ENCODE measurements at regions not wholly inside any gene's neighbourhood (a gene's known extent, or its start where the extent isn't known, plus 50 kb on each side); places are given as distances from the start of the nearest gene placed in this dataset.

DNA sequence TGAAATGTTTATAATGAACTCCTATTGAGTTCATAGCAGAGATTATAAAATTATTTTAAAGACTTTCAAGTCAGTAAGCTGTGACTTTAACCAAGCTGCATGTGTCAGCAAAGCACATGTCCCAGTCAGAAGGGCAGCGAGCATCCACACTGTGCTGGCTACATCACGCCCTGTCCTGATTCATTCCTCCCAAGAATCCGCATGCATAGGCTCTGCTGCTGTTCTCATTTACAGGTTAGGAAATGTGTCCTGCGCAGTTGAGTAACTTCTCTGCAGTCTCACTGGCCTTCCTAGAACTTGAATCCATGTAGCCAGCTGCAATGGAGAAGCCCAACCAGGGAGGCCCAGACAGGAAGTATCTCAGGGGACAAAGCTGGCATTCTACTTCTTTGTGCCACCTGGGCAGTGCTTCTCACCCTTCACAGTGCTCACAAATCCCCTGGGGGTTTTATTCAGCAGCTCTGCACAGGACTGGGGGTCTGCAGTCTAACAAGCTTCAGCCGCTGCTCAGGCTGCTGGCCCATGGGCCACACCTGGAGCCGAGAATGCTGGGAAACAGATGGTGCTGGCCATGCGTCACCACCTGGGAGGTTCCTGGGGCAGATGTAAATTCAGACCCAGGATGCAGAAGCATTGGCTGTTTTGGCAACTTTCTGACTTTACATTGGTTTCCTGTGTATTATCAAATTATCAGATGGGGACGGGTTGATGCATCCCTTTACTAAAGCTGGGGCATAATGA lies 192.8 kb upstream of the GDF10 start:
- no peak for DNase-seq

DNA sequence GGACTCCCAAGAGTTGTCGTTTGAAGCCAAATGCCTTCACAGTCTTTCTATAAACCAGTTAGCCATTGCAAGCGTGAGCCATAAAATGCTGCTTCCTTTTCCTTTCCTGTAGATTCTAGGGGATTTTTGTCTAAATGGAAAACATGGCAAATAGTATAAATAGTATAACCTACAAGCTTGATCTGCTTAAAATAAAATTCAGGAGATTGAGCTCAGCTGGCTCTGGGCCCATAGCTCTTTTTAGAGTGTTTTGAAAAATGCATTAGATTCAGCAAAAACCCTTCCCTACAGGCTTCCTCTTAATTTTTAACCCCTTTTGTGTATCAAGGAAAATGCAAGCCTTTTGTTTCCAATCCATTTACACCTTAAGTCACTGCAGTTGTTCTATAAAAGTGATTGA lies 190.1 kb upstream of the GDF10 start:
- no peak for DNase-seq

DNA sequence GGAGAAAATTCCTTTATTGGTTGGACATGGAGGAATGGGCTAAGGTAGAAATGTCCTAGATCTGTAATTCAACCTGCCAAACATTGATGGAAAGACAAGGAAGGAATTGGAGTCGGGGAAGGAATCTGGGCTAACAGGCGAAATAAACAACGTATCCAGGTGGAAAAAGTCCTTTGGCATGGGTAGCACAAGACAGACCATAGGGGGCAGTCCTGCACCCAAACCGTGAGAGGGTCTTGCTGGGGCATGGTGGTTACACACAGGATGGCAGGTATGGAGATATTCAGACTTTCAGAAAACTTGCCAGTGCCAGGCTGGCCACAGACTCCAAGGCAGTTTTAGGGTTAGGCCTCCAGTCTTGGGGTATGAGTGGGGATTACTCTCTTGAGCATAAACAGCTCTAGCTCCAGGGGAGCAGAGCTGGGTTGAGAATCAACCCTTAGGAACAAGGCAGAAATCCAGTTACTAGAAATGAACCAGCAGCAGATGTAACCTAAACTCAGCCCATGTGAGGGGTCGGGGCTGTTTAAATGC lies 188.6 kb upstream of the GDF10 start:
- no peak for DNase-seq

DNA sequence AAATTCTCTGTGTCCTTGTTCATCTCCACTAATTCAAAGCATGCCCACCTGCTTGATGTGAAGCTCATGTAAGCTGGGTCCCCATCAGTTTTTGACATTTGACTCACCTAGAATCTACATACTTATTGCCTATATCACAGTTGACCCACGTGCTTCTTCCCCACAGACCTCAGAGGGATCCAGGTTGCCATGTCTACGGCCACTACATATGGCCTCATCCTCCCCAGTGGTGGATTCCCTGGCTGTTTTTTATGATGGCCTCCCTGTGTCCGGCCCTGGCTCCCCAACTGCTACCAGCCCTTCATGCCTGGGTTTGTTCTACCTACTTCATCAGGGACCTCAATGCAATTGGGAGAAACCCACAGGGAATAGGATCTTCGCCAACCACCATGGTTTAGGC lies 187.4 kb upstream of the GDF10 start:
- DNase-seq: no peak

DNA sequence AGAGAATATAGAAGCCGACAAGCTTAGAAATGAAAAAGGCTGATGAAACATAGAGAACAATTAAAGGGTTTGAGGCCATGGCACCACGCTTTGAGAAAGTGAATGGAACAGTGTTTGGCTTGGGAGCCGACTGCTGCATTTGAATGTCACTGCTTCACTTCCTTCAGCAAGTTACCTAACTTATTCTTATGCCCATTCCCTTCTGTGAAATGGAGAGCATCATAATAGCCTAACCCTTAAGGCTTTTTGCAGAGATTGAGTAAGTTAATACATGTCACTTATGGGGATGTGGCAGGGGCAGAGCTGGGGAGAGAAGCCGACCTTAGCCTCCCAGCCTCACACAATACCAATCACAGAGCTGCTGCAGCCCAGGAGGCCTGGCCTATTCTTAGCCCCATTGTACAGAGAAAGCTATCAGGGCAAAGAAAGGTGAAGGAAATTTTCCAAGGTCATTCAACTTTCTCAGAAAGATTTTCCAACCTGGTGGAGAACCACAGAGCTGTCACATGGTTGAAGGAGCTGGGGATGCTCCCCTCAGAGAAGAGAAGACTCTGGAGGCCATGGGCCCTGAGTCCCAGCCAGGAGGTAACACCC lies 186.0 kb upstream of the GDF10 start:
- DNase-seq: no peak

DNA sequence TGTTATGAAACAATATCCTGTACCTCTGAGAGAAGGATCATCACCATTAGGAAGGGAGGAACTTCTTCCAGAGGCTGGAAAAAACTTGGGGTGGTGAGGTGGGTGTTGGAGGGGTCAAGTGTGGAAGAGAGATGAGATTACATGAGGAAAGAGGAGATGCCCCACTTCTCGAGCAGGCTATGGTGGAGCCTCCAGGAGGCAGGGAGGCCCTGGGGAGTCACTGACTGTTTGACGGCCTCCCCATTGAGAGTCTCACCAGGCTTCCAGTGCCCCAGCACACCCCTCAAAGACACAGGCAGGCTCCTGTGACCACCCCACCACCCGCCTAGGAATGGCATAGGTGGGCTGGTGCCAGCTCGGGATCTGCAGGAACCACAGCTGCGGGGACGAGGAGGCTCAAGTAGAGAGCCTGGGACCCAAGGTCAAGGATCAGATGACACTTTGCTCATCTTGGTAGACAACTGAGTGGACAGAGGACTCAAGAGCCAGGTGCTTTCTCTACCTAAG lies 185.3 kb upstream of the GDF10 start:
- DNase-seq: no peak

DNA sequence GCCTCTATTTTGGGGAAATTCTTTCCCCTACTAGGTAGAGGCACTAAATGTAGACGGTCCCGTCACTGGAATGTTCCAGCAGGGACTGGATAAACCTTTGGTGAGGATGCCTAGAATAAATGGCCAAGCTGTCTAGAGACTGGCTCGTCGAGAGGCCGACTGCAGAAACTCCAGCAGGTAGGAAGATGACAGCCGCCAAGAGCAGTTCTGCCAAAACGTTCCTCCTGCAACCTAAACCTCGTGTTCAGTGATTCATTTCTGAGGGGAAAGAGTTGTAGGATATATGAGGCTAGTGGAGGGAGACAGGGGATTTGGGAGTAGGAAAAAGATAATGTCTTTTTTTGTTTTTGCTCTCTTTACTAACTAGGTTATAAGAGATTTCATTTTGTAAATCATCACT lies 184.7 kb upstream of the GDF10 start:
- no peak for DNase-seq

DNA sequence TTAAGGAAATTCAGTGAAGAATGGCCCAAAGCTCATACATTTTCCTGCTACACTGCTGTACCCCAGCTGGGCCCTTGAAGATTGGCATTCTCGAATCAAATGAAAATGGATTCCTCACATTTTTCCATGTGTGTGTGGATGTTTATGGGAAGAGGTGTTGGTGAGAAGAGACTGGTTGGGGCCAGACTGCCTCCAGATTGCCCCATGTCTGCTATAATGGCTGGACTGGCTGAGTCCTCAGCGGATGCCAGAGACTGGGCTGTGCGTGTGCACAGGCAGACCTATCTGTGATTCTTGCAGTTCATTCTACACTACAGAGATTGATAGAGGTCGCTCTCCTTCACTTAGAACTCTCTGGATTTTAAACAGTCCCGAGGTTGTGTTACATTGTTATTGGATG lies 183.6 kb upstream of the GDF10 start:
- no peak for DNase-seq

DNA sequence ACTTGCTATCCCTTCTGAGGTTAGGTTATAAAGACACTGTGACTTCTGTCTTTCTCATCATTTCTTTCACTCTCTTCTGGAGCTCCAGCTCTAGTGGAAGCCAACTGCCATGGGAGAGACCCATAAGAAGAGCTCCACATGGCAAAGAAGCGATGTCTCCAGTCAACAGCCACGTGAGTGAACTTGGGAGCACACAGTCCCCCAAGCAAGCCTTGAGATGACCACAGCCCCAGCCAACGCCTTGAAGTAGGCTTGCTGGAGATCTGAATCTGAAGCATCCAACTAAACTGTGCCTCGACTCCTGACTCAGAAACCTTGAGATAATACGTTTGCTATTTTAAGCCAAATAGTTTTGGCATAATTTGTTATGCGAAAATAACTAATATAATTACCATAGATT lies 181.7 kb upstream of the GDF10 start:
- DNase-seq: no peak

DNA sequence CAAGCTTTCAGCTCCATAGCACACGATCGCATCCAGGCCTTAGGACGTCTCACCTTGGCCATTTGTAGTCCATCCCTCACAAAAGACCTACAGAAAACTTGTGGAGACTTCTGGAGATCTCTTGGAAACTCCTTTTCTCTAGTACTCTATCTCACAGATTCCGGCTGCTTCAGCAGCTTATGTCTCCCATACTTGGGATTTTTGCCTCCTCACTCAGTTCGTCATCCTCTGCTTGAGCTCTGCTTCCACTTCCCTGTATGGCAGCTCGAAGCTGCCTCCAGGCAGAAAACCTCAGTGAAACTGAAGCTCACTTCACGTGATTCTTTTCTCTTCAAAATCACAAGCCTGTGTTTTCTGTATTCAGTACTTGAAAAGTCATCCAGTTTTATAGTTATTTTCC lies 178.7 kb upstream of the GDF10 start:
- no peak for DNase-seq

DNA sequence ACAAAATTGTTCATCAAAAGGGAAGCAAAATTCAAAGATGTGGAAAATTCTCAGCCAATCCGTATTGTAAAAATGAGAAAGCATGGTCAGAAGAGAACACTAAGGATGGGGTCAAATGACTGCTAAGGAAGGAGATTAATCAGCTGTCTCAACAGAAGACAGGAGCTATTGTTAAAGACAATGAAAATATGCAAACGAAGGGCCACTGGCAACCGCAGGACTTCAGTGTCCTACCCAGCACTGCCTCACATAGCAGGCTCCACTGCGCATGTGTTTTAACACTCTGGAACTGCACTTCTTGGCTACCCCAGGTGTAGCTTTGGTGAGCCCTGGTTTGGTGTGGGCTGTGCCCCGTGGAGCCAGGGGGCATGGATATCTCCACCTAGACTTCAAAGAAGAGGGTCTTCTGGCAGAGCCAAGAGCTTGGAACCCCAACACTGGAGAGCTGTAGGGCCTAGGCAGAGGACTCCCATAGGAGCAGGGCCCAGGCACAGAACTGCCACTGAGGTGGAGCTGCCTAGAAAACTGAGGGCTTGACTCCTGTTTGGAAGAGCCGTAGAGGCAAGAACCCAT lies 176.2 kb upstream of the GDF10 start:
- no peak for DNase-seq

DNA sequence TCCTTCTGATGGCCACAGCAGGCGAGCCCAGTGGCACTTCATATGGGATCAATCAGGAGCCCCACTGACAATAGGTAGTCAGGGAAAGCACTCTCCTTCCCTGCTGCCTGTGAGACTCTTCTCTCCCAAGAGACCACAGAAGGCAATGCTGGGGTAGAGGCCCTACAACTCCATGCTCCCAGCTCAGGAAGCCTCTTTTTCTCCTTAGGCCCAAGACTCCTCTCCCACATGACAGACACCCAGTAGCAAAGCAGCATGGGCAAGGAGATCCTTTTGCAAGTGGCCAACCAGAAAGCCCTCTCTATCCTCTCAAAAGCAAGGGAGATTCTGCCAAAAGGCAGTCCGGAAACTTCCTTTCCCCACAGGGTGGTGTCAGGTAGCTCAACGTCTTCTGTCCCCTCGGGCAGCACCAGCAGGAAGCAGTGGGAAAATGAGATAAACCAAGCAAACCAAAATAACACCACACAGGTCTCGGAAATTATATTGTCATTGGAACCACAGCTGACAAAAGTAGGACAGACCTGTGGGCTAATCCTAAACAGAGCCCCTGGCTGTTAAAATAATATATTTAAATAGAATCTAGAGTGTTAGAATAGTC lies 172.7 kb upstream of the GDF10 start:
- DNase-seq: no peak

DNA sequence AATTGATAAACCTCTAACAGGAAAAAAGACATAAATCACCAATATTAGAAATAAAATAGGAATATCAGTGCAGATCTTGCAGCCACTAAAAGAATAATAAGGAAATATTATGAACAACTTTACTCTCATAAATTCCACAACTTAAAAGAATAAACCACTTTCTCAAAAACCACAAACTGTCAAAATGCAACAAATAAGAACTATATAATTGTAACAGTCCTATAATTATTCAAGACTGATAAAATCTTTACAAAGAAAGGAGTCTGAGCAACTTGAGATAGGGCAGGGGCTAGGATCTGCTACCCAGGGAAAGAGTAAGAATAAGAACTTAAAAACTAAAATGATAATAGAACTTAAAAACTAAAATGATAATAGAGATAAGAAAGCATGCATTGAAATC lies 169.5 kb upstream of the GDF10 start:
- DNase-seq: no peak

DNA sequence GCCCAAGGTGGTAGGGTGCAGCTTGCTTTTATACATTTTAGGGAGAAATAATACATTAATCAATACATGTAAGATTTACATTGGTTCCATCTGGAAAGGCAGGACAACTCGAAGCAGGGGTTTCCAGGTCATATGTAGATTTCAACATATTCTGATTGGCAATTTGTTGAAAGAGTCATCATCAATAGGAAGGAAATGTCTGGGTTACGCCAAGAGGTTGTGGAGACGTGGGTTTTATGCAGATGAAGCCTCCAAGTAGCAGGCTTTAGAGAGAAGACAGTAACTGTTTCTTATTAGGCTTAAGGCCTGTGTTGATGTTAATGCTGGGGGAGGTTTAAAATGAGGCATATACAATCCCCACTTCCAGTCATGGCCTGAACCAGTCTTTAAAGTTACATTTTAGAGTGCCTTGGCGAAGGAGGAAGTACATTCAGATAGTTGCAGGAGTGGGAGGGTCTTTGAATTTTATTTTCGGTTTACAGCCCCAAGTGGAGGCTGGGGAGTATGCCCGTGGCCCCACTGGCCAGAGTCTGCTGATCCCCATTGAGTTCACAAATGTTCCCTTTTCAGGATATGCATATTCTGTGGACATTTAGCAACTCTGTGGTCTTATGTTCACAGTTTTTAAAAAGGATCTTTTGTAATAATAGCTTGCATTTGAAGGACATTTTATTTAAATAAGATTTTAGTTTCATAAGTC lies 166.0 kb upstream of the GDF10 start:
- DNase-seq: peak; percentile 76 to 85

DNA sequence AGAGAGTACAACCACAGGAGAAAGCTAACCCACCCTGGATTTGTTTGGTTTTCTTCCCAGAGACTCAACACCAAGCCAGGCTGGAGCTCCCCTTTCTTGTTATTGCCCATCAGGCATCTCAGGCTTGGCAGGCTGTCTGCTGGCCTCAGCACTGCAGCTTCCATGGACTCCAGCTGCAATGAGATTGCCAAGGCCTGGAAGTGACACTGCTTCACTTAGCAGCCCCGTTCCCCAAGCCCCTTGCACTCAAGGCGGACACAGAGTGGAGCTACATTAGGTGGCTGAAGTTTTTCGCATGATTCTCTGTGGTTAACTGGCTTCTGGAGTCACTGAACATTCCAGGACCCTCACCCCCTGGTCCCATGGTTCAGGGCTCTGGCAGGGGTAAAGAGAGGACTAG lies 163.1 kb upstream of the GDF10 start:
- DNase-seq: no peak

DNA sequence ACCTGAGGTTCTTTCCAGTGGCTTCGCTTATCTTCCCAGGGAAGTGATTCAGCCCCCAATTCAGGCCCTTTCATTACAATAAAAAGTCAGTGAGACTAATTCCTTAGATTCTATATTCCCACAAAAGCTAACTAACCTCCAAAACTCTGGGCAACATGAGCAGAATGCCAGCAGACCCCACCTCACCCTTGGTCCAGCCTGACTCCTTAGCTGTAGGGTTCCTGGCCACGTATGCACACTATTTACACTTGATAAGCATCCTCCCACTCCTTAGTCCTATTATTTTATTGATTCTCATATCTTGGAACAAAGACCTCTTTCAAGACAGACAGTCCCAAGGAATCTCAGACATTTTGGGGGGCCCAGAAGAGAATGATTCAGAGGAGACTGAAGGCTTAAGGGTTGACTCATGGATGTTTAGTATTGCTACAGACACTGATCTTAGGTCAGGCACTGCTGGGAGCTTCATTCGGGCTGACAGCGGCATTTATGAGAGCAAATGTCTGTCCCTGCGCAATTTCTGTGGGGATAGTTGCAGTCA lies 162.6 kb upstream of the GDF10 start:
- peak in 1 of 2 donors; percentile 5 for DNase-seq

DNA sequence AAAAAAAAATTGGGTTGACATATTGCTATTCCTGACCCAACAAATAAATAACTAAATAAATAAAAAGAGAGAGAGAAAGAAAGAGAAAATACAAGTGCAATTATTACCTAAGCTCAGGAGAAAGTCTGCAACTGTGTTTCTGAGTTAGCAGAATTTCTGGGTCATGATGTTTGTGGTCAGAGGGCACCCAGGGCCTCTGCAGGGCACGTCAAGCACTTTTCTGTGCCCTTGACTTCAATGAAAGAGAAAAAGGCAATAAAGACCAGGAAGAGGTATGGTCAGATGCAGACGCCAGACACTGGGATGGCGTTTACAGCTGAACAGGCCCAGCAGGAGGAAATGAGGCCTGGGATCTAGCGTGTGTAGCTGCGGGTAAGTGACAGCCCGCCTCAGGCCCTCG lies 160.9 kb upstream of the GDF10 start:
- no peak for DNase-seq

DNA sequence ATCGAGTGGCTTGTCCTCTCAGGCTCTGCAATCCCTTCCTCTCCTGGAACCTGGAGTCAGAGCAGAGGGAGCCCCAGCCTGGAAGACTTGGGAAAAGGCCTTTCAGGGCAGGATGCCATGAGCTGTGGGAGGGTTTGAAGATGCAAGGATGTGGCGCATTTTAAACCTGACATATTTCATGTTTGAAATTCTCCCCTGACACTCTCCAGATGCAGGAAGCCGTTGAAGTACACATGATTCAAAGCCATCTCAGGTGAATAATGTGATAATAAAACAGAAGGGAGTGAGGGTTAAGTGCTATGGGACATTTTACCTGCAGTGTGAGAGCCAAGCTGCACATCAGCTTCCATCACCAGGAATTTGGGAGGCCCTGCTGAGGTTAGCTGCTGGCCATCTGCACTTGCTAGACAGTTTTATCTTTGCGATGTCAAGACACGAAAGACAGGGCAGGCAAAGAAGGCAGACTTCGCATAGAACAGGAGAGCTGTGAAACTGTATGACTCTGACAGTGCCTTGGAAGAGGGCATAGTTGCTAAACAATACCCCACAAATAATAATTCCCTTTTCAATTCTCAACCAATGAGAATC lies 159.1 kb upstream of the GDF10 start:
- DNase-seq: no peak

DNA sequence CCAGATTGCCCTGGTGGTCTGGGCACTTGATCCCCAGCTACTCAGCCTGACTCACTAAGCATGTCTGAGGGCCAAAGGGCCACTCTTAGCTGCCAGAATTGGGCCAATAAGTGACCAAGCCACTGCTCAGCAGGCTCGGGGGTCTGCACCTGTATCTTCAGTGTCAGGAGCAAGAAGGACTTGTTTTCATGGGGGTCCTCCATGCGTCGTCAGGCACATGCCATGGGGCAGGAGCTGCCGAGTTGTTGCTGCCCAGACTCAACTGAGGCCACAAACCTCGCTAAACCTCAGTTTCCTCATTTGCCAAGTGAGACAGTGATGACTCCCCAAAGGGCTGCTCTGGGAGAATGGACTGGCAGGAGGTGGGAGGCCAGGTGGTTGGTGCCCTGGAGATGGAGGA lies 158.6 kb upstream of the GDF10 start:
- no peak for DNase-seq

DNA sequence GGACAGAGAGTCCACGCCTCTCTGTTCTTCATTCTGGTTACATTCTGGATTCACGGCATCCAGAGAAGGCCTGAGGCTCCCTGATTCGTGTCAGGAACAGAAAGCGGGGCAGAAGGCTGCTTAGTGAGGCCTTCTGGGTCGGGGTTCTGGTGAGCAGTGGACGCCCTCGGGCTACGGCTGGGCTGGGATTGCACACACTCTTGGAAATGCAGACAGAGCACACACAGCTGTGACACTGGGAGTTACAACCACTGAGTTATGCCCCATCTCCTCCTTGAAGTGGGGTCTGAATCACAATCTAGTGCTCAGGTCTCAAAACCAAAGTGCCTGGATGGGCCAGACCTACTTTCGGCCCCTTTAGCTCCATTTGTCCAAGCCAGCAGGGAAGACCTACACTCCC lies 156.9 kb upstream of the GDF10 start:
- no peak for DNase-seq

DNA sequence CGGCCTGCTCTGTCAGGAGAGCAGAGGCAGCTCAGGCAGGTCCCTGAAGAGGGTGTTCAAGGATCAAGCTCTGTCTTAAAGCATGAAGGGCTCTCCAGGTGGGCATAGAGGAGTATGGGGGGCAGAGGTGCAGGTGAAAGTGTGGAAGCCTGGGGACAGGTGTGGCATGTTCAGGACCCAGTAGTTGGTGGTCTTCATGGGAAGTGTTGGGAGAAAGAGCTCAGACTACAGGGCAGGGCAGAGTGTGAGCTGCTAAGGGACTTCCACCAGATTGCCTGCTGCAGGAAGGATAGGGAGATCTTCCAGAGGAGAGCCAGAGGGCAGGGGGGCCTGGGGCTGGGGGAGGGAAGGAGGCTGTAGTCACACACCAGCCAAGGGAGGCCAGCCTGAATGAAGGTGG lies 156.5 kb upstream of the GDF10 start:
- no peak for DNase-seq

DNA sequence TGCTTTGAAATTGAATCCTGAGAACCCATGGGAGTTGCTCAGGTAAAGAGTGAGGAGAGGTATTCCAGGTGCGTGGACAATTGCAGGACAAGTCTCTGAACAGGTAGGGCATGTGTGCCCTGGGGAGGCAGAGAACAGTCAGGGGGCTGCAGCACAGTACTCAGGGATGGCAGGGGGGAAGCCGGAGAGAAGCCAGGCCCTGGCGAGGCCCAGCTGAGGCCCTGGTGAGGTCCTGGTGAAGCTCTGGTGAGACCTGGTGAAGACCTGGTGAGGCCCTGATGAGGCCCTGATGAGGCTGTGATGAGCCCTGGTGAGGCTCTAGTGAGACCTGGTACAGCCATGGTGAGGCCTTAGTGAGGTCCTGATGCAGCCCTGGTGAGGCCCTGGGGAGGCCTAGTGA lies 155.5 kb upstream of the GDF10 start:
- no peak for DNase-seq
